ENCODE measurements at regions not wholly inside any gene's neighbourhood (a gene's known extent, or its start where the extent isn't known, plus 50 kb on each side); places are given as distances from the start of the nearest gene placed in this dataset.
"Not testable (repeated sequence)": the region's sequence is repeated elsewhere in the genome, so short reads cannot be mapped to it uniquely, and the experiment has no call there.

DNA sequence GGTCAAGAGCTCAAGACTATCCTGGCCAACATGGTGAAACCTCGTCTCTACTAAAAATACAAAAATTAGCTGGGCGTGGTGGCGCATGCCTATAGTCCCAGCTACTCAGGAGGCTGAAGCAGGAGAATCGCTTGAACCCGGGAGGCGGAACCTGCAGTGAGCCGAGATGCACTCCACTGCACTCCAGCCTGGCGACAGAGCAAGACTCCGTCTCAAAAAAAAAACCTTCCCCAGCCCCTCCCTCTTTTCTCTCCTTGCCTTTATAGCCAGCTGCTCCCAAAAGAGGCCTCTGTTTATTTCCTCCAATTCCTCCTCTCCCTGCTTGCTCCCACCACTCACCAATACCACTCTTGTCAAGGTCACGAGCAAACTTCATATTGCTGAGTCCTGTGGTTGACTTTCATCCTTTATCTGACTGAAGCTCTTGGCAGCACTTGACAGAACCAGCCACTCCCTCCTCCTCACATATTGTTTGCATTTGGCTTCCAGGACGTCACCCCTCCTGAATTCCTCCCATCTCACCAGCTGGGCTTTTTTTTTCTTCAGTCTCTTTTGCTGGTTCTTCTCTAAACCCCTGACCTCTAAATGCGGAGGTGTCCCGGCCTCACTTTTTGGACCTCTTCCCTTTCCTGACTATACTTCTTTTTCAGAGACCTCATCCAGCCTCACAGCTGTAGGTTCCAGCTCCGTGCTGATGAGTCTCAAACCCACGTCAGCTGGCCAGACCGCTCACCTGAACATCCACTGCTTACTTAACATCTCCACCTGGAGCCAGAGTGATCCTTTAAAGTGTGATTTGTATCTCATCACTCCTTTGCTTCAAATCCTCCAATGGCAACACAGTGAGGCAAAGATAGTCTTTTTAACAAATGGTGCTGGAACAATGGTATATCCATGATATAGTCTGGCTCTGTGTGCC lies 84.6 kb upstream of the CAB39 start:
- TF ChIP-seq, protein P1, sequence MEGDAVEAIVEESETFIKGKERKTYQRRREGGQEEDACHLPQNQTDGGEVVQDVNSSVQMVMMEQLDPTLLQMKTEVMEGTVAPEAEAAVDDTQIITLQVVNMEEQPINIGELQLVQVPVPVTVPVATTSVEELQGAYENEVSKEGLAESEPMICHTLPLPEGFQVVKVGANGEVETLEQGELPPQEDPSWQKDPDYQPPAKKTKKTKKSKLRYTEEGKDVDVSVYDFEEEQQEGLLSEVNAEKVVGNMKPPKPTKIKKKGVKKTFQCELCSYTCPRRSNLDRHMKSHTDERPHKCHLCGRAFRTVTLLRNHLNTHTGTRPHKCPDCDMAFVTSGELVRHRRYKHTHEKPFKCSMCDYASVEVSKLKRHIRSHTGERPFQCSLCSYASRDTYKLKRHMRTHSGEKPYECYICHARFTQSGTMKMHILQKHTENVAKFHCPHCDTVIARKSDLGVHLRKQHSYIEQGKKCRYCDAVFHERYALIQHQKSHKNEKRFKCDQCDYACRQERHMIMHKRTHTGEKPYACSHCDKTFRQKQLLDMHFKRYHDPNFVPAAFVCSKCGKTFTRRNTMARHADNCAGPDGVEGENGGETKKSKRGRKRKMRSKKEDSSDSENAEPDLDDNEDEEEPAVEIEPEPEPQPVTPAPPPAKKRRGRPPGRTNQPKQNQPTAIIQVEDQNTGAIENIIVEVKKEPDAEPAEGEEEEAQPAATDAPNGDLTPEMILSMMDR (IDR thresholded peaks at IDR 0.05): no peak
- Histone ChIP-seq H3K4me3 (no peak overlapping the region), H3K36me3 (ENCODE audit: low read depth) (no peaks in the 10 kb centered on the region), H3K4me1 (ENCODE audit: low read depth) (no peaks in the 10 kb centered on the region), H3K9me3 (no peaks in the 10 kb centered on the region)
- intact Hi-C loops (cut with DNase I, micrococcal nuclease): no loop called here
- peak in 1 of 3 donors; percentile 19 for DNase-seq
- ATAC-seq: peak; percentile 80

- no peaks in the 10 kb centered on the region for H3K4me1 ChIP-seq (ENCODE audit: low read depth)
- H3K36me3 ChIP-seq (ENCODE audit: low read depth): no peaks in the 10 kb centered on the region
- ATAC-seq (no peak), DNase-seq (no peak)
- intact Hi-C loops (cut with DNase I, micrococcal nuclease): no loop called here
- H3K9me3 ChIP-seq: no peaks in the 10 kb centered on the region
- TF ChIP-seq, protein P1 (IDR thresholded peaks at IDR 0.05): no peak
- no peak overlapping the region for H3K4me3 ChIP-seq
Observed at GRCh38 chr2:230631470-230631869, 81.2 kb upstream of the CAB39 start.

- no peak overlapping the region for H3K4me3 ChIP-seq
- no peaks in the 10 kb centered on the region for H3K4me1 ChIP-seq (ENCODE audit: low read depth)
- TF ChIP-seq, protein P1 (IDR thresholded peaks at IDR 0.05): no peak
- DNase-seq: no peak
- intact Hi-C loops (cut with DNase I, micrococcal nuclease): no loop called here
- H3K36me3 ChIP-seq (ENCODE audit: low read depth): no peaks in the 10 kb centered on the region
- H3K9me3 ChIP-seq: no peaks in the 10 kb centered on the region
- ATAC-seq: no peak
Observed at GRCh38 chr2:230634146-230634545, 78.5 kb upstream of the CAB39 start.

DNA sequence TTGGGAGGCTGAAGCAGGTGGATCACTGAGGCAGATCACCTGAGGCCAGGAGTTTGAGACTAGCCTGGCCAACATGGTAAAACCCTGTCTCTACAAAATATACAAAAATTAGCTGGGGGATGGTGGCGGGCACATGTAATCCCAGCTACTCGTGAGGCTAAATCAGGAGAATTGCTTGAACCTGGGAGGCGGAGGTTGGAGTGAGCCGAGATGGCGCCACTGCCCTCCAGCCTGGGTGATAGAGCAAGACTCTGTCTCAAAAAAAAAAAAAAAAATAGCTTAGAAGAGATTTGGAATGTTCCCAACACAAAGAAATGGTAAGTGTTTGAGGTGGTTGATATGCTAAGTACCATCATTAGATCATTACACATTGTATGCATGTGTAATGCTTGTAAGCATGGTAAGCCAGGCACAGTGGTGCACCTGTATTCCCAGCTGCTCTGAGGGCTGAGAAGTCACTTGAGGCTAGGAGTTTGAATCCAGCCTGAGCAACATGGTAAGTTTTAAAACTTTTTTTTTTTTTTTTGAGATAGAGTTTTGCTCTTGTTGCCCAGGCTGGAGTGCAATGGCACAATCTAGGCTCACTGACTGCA lies 77.8 kb upstream of the CAB39 start:
- H3K4me3 ChIP-seq; intact Hi-C loops (cut with DNase I, micrococcal nuclease); ATAC-seq; H3K36me3 ChIP-seq (ENCODE audit: low read depth); H3K4me1 ChIP-seq (ENCODE audit: low read depth); H3K9me3 ChIP-seq; DNase-seq: not testable (repeated sequence)

DNA sequence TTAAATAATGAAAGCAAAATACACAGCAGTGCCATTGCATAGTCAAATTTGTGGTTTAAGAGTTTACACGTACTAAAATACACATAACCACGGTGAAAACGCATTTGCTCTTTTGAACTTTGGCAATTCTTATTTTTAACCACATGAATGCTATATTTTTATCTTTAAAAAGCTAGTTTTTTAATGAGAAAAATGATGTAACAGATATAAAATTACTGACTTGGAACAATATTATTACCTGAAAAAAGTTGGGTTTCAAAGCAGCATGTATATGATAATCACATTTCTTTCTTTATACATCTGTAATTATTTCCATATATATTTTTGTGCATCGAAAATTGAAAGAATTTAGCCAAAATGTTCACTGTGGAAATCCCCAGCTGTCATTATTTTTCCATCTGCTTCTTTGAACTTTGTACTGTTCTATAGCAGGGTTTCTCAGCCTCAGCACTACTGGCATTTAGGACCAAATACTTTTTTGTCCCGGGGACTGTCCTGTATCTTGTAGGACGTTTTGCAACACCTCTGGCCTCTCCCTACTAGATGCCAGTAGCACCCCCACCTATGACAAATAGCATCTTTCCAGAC lies 75.9 kb upstream of the CAB39 start:
- ATAC-seq (no peak), DNase-seq (no peak)
- Histone ChIP-seq H3K36me3 (ENCODE audit: low read depth) (no peaks in the 10 kb centered on the region), H3K9me3 (no peaks in the 10 kb centered on the region), H3K4me3 (no peak overlapping the region), H3K4me1 (ENCODE audit: low read depth) (no peaks in the 10 kb centered on the region)
- intact Hi-C loops (cut with DNase I, micrococcal nuclease): no loop called here
- TF ChIP-seq, protein P1 (IDR thresholded peaks at IDR 0.05): no peak

DNA sequence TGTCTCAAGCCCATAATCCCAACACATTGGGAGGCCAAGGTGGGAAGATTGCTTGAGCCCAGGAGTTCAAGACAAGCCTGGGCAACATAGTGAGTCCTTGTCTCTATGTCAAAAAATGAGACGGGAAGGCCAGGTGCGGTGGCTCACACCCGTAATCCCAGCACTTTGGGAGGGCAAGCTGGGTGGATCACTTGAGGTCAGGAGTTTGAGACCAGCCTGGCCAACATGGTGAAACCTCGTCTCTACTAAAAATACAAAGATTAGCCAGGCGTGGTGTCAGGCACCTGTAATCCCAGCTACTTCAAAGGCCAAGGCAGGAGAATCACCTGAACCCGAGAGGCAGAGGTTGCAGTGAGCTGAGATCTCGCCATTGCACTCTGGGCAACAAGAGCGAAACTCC lies 75.2 kb upstream of the CAB39 start:
- intact Hi-C loops (cut with DNase I, micrococcal nuclease); H3K36me3 ChIP-seq (ENCODE audit: low read depth); H3K4me3 ChIP-seq; H3K4me1 ChIP-seq (ENCODE audit: low read depth); DNase-seq; H3K9me3 ChIP-seq; ATAC-seq: not testable (repeated sequence)
